ENCODE measurements at regions not wholly inside any gene's neighbourhood (a gene's known extent, or its start where the extent isn't known, plus 50 kb on each side); places are given as distances from the start of the nearest gene placed in this dataset.

- DNase-seq: no peak
- no peak for ATAC-seq (ENCODE audit: insufficient read depth, low FRiP score)
- Histone ChIP-seq H3K27ac (ENCODE audit: low read depth in 1 of 2, low read length in 1 of 2) (no peak overlapping the region), H3K27me3 (ENCODE audit: control insufficient read depth in 3 of 3, insufficient read depth in 3 of 3, low read length in 2 of 3) (no peaks in the 10 kb centered on the region), H3K36me3 (ENCODE audit: control insufficient read depth in 4 of 4, insufficient read depth in 4 of 4, low read length in 4 of 4) (no peaks in the 10 kb centered on the region), H3K4me3 (no peak overlapping the region), H3K9me3 (ENCODE audit: control insufficient read depth in 4 of 4, insufficient read depth in 3 of 4, low read length in 3 of 4) (no peaks in the 10 kb centered on the region), H3K9ac (ENCODE audit: insufficient read depth in 1 of 2, low read length in 2 of 2) (no peak overlapping the region), H3K4me1 (ENCODE audit: control insufficient read depth in 5 of 5, insufficient read depth in 5 of 5, low read length in 5 of 5) (peaks cover 0 to 7% (median 5%) of the 10 kb centered on the region in 5 donors)
- no peak for TF ChIP-seq CTCF (IDR thresholded peaks at IDR 0.05; ENCODE audit: control extremely low read depth, extremely low read depth)
- 78 to 89% methylated on average over 2 of the region's 2 CpGs for WGBS, 2 donors
Observed at GRCh38 chr10:78715435-78715834, 353.3 kb upstream of the ZMIZ1 start.

- no peak for TF ChIP-seq CTCF (IDR thresholded peaks at IDR 0.05; ENCODE audit: control extremely low read depth, extremely low read depth)
- DNase-seq: no peak
- Histone ChIP-seq H3K9ac (ENCODE audit: insufficient read depth in 1 of 2, low read length in 2 of 2) (no peak overlapping the region), H3K27ac (ENCODE audit: low read depth in 1 of 2, low read length in 1 of 2) (no peak overlapping the region), H3K27me3 (ENCODE audit: control insufficient read depth in 3 of 3, insufficient read depth in 3 of 3, low read length in 2 of 3) (no peaks in the 10 kb centered on the region), H3K4me1 (ENCODE audit: control insufficient read depth in 5 of 5, insufficient read depth in 5 of 5, low read length in 5 of 5) (peaks cover 0 to 7% (median 5%) of the 10 kb centered on the region in 5 donors), H3K36me3 (ENCODE audit: control insufficient read depth in 4 of 4, insufficient read depth in 4 of 4, low read length in 4 of 4) (no peaks in the 10 kb centered on the region), H3K9me3 (ENCODE audit: control insufficient read depth in 4 of 4, insufficient read depth in 3 of 4, low read length in 3 of 4) (no peaks in the 10 kb centered on the region), H3K4me3 (no peak overlapping the region)
- 85 to 91% methylated on average over 6 of the region's 6 CpGs for WGBS, 2 donors
- no peak for ATAC-seq (ENCODE audit: insufficient read depth, low FRiP score)
Observed at GRCh38 chr10:78716043-78716660, 352.6 kb upstream of the ZMIZ1 start.

GRCh38 chr10:78717200-78717599, 351.6 kb upstream of the ZMIZ1 start:
- H3K9ac ChIP-seq (ENCODE audit: insufficient read depth in 1 of 2, low read length in 2 of 2): no peak overlapping the region
- no peak for ATAC-seq (ENCODE audit: insufficient read depth, low FRiP score)
- H3K4me1 ChIP-seq (ENCODE audit: control insufficient read depth in 5 of 5, insufficient read depth in 5 of 5, low read length in 5 of 5): peaks cover 0 to 7% (median 4%) of the 10 kb centered on the region in 5 donors
- H3K27ac ChIP-seq (ENCODE audit: low read depth in 1 of 2, low read length in 1 of 2): no peak overlapping the region
- no peaks in the 10 kb centered on the region for H3K27me3 ChIP-seq (ENCODE audit: control insufficient read depth in 3 of 3, insufficient read depth in 3 of 3, low read length in 2 of 3)
- WGBS, 2 donors: 63 to 68% methylated on average over 5 of the region's 5 CpGs
- no peaks in the 10 kb centered on the region for H3K9me3 ChIP-seq (ENCODE audit: control insufficient read depth in 4 of 4, insufficient read depth in 3 of 4, low read length in 3 of 4)
- DNase-seq: no peak
- no peak for TF ChIP-seq CTCF (IDR thresholded peaks at IDR 0.05; ENCODE audit: control extremely low read depth, extremely low read depth)
- H3K4me3 ChIP-seq: no peak overlapping the region
- no peaks in the 10 kb centered on the region for H3K36me3 ChIP-seq (ENCODE audit: control insufficient read depth in 4 of 4, insufficient read depth in 4 of 4, low read length in 4 of 4)

Data from lung (tissue), 11 donors.